Activated T-helper 1 cell treated with anti-CD3 and anti-CD28 coated beads, Interleukin-2, amount 50 U/mL, for 16 hours (primary cell): ENCODE measurements at regions not wholly inside any gene's neighbourhood (a gene's known extent, or its start where the extent isn't known, plus 50 kb on each side); places are given as distances from the start of the nearest gene placed in this dataset.
"Not testable (repeated sequence)": the region's sequence is repeated elsewhere in the genome, so short reads cannot be mapped to it uniquely, and the experiment has no call there.

ENCODE experiments used
- DNase-seq, 2 donors: peaks; one replicate each; pipeline ENCODE4 v3.0.0-alpha.2; 2020; ENCODE audit warnings: low read depth in 1 of 2, low spot score in 1 of 2

DNA sequence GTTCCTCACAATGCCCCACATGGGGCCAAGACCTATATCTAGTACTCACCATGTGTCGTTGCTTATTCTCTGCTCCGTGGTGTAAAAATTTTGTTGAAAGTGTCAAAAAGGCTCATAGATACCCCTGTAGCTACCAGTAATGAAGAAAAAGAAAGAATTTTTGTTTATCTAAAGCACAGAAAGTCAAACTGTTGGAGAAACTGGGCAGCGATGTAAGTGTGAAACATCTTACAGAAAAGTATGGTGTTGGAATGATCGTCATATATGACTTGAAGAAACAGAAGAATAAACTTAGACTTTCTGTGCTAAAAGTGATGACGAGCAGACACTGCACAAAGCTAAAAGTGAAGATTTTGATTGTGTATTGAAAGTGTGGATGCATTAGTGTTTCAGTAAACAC, 626.6 kb upstream of the GHITM start:
- no peak for DNase-seq

- no peak for DNase-seq
Observed at GRCh38 chr10:83515001-83515400, 624.3 kb upstream of the GHITM start.

GRCh38 chr10:83516788-83517187, 622.5 kb upstream of the GHITM start:
- DNase-seq: no peak

DNA sequence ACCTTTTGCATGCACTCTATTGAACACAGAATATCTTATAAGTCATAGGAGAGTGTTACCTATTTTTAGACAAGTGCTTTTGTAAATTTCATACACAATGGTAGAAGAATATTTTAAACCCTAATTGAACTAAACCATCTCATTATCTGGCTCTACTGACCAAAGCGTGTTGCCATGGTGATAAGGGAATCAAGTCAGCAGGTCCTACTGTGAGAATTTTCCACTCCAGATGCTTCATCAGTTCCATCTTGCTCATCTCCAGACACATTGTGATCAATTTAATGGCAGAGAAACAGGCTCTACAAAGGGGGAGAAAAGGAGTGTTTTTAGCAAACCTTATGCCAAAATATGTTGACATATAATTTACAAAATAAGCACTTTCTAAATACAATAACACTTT, 621.9 kb upstream of the GHITM start:
- DNase-seq: no peak

- DNase-seq: no peak
Observed at GRCh38 chr10:83518779-83519178, 620.5 kb upstream of the GHITM start.

DNA sequence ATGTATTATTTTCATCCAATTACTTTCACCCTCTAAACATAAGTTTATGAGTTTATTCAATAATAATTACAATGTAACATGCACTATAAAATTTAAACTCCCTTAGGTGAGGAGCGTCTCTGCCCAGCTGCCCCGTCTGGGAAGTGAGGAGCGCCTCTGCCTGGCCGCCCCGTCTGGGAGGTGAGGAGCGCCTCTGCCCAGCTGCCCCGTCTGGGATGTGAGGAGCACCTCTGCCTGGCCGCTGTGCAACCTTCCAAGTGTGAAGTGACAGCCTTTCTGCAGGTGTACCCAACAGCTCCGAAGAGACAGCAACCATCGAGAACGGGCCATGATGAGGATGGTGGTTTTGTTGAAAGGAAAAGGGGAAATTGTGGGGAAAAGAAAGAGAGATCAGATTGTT, 618.9 kb upstream of the GHITM start:
- DNase-seq: not testable (repeated sequence)

- DNase-seq: no peak
Observed at GRCh38 chr10:83522456-83522855, 616.9 kb upstream of the GHITM start.

- DNase-seq: no peak
Observed at GRCh38 chr10:83522881-83523386, 616.4 kb upstream of the GHITM start.

DNA sequence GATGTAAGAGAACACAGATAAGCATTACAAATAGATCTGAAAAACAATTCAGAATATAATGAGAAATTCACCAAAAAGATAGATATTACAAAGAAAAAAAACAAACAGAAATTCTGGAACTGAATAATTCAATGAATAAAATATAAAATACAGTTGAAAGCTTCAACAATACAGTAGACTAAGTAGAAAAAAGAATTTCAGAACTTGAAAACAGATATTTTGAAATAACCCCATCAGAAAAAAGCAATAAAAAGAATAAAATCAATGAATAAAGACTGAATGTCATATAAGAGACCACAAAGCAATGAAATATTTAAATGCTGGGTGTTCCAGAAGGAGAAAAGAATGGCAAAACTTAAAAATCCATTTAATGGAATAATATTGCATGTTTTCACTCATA, 611.4 kb upstream of the GHITM start:
- no peak for DNase-seq

- no peak for DNase-seq
Observed at GRCh38 chr10:83533290-83533689, 606.0 kb upstream of the GHITM start.

- no peak for DNase-seq
Observed at GRCh38 chr10:83536426-83536825, 602.9 kb upstream of the GHITM start.

DNA sequence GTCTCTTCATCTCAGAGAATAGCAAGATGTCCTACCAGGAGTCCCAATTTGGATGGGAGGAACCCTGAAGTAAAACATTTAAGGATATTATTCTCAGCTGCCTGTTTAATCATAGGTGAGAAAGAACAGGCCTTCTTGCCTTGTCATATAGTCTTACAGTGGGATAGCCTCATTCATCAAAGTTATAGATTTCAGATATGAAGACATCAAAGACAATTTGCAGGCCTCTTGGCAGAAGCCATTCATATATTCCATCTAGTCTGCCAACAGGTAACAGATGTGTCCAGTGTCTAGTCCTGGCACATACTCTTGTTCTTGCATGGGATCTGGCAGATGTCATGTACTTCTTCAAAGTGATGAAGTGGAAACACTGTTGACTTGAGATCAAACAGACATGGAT, 601.3 kb upstream of the GHITM start:
- DNase-seq: no peak

DNA sequence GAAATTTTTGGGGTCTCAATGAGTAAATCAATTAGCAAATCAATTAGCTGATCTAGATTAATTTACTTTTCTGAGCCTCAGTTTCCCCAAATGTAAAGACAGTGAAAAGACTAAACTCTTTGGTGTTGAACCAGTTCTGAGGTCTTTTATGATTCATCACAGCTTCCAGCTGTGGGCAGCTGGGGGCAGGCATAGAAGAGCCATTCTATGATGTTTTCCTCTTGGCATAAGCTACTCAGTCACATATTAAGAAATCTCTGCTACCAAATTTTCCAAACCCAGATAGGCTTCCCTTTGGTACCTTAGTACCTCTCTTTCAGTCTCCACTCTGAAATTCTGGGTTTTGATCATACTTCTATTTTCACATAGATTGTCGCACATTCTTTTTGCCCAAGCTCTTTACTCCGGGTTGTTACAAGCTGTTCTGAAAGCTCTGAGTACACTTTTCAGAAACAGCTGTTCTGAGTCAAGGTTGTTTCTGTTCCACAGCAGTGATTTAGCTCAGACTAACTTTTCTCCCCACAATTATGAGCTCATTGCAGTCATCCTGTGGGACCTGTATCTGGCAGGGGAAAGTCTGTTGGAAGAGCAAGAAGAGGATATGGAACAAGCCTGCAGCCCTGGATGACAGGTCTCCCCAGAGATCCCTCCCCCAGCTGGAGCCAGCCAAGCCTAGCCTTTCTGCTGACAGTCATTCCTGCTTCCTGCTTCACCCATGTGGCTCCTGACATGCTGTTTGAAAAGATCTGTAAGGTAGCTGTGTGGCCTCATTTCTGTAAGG, 599.6 kb upstream of the GHITM start:
- no peak for DNase-seq

- no peak for DNase-seq
Observed at GRCh38 chr10:83541046-83541445, 598.3 kb upstream of the GHITM start.

DNA sequence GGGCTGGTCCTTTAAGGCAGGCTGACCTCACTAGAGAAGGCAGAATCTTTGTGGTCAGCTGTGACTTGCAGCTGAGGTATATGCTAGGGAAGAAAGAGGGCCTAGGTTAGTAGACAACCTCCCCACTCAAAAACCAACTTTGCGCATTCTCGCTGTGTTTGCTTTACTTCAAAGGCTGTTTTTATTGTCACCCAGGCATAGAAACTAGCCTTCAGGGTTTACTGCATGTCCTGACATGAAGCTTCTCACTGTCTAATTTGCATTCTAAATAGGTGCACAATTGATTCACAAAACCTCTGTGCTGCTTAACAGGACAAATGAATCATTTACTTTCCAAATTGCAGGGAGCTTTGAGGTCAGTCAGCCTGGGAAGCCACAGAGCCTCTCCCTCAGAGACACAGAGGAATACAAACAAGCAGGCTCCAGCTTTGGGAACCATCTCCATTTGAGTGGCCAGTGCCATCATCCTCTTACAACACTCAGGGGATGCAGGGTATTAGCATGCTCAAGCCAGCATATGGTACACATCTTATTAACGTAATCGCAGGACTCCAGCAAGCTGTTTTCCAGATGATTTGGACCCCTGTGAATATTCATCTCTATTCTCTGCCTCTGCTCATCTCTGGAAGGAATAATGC, 596.4 kb upstream of the GHITM start:
- DNase-seq: no peak

GRCh38 chr10:83543691-83544462, 595.4 kb upstream of the GHITM start:
- no peak for DNase-seq

GRCh38 chr10:83545901-83546391, 593.4 kb upstream of the GHITM start:
- no peak for DNase-seq

- not testable (repeated sequence) for DNase-seq
Observed at GRCh38 chr10:83551190-83551589, 588.1 kb upstream of the GHITM start.

GRCh38 chr10:83553366-83553765, 585.9 kb upstream of the GHITM start:
- no peak for DNase-seq

GRCh38 chr10:83555264-83555663, 584.0 kb upstream of the GHITM start:
- no peak for DNase-seq

GRCh38 chr10:83562381-83562780, 576.9 kb upstream of the GHITM start:
- DNase-seq: no peak
